ENCODE measurements at regions not wholly inside any gene's neighbourhood (a gene's known extent, or its start where the extent isn't known, plus 50 kb on each side); places are given as distances from the start of the nearest gene placed in this dataset.

- TF ChIP-seq CTCF (IDR thresholded peaks at IDR 0.05) (no peak), POLR2A (IDR thresholded peaks at IDR 0.05) (no peak), POLR2AphosphoS5 (IDR thresholded peaks at IDR 0.05) (no peak)
Observed at GRCh38 chr10:88063861-88064557, 200.6 kb downstream of the PTEN start.
